Right lung (tissue), 2 donors: ENCODE measurements at regions not wholly inside any gene's neighbourhood (a gene's known extent, or its start where the extent isn't known, plus 50 kb on each side); places are given as distances from the start of the nearest gene placed in this dataset.
"Not testable (repeated sequence)": the region's sequence is repeated elsewhere in the genome, so short reads cannot be mapped to it uniquely, and the experiment has no call there.

Experiments
- DNase-seq, 2 donors: peaks; one replicate each; pipeline ENCODE4 v3.0.0-alpha.2; 2013

DNA sequence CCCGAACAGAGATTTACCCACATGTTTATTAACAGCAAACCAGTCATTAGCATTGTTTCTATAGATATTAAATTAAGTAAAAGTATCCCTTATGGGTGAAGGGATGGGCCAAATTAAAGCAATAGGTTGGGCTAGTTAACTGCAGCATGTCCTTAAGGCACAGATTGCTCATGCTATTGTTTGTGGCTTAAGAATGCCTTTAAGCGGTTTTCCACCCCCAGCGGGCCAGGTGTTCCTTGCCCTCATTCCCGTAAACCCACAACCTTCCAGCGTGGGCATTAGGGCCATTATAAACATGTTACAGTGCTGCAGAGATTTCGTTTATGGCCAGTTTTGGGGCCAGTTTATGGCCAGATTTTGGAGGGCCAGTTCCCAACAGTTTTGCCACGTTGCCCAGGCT lies 245.3 kb upstream of the PROK2 start:
- not testable (repeated sequence) for DNase-seq

DNA sequence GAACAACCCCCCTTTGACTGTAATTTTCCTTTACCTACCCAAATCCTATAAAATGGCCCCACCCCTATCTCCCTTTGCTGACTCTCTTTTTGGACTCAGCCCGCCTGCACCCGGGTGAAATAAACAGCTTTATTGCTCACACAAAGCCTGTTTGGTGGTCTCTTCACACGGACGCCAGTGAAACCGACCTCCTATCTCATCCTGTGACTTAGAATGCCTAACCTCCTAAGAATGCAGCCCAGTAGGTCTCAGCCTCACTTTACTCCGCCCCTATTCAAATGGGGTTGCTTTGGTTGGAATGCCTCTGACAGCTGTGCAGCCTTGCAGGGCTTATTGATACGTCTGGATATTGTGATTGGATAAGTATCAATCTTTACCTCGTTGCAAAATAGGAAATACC lies 243.8 kb upstream of the PROK2 start:
- DNase-seq, result not testable (repeated sequence)

DNA sequence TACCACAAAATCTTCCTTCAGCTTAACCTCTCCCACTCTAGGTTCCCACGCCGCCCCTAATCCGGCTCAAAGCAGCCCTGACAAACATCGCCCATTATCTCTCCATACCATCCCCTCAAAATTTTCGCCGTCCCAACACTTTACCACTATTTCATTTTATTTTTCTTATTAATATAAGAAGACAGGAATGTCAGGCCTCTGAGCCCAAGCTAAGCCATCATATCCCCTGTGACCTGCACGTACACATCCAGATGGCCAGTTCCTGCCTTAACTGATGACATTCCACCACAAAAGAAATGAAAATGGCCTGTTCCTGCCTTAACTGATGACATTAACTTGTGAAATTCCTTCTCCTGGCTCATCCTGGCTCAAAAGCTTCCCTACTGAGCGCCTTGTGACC lies 243.4 kb upstream of the PROK2 start:
- not testable (repeated sequence) for DNase-seq

DNA sequence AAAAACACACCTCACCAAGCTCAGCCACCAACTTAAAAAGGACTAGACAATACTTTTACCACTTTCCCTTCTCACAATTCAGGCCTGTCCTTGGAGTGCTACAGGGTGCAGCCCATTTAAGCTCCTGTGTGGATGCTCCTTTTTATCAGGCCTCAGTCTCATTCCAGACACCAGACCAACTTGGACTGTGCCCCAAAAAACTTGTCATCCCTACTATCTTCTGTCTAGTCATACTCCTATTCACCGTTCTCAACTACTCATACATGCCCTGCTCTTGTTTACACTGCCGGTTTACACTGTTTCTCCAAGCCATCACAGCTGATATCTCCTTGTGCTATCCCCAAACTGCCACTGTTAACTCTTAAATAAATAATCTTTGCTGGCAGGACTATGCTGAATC lies 242.8 kb upstream of the PROK2 start:
- DNase-seq, result not testable (repeated sequence)

DNA sequence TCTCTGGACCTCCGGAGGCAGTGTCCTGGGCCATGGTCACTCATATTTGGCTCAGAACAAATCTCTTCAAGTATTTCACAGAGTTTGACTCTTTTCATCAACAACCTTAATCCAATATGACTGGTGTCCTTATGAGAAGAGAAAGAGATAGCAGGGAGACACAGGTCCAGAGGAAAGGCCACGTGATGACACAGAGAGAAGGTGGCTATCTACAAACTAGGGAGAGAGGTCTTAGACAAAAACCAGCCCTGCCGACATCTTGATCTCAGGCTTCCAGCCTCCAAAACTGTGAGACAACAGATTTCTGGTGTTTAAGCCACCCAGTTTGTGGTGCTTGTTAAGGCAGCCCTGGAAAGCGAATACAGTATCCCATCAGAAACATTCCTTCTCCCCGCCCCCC lies 237.1 kb upstream of the PROK2 start:
- DNase-seq, result no peak

DNA sequence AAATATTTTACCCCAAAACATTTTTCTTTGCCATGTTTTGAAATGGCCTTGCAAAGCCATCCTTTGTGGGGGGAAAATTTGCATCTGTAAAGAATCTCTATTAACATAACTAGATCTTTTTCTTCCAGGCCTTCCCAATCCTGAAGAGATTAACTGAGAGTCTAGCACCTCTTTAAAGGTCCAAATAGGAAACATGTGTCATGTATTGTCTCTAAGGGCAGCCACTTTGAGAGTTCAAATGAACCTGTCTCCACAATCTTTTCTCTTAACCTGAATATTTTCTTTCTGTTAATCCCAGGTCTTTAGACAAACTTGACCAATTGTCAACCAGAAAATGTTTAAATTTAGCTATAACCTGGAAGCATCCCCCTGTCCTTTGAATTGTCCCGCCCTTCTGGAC lies 236.6 kb upstream of the PROK2 start:
- DNase-seq, result no peak

DNA sequence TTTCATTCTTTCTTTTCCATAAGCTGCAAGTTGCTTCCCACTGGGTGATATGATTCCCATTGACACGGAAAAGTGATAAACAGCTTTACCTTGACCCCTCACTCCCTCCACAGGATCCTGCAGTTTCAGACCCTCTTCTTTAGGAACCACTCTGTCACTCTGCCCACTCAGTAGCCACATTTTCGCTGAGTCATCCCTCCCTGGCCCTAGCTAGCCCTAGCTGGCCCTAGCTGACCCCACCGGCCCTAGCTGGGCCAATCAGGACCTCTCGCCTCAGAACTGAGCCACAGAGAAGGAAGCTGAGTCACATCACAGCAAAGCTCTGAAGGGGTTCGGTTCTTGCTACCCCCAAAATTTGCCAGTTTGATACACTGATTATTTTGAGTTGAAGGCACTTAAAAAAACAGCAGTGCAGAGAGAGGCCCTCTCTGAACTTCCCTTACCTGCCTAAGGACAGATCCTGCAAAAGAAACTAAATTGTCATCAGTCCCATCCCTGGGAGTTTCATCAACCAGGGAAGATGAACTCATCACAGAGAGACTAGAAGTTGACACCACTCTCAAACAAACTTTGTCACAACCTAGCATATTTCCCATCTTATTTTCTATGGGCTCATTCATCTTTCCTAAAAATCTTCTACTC lies 233.5 kb upstream of the PROK2 start:
- DNase-seq, result no peak

DNA sequence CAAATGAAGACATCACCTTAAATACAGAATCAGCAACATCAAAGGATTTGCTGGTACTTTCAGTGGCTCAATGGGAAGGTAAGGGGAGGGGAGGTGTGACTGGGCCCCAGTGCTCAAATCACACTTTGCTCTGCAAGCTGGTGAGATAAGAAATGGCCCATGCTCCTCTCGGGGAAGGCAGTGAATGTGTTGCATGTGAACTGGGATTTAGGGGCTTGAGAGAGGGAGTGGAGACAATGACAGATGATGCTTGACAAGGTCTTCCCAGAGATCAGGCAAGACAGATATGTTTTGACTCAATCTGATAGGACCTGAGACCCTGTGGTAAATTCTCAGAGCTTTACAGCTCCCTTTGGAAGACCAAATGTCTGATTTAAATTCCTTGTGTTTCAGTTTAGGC lies 233.0 kb upstream of the PROK2 start:
- no peak for DNase-seq

DNA sequence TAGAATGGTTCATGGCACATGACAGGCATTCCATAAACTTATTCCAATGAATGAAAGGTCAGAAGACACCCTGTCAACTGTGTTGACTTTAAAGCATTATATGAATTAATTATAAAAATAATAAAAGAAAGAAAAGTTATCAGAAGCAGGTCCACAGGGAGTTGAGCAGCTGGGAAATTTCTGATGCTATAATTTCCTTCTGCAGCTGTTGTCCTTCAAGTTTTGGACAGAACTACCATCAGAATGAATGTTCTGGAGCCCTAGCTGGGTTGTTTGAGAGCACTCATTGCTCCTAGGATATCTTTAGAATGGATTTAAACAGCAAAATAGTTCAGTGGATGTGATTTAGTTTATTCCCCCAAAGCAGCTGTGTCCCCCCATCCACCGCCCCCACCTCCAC lies 232.4 kb upstream of the PROK2 start:
- no peak for DNase-seq

DNA sequence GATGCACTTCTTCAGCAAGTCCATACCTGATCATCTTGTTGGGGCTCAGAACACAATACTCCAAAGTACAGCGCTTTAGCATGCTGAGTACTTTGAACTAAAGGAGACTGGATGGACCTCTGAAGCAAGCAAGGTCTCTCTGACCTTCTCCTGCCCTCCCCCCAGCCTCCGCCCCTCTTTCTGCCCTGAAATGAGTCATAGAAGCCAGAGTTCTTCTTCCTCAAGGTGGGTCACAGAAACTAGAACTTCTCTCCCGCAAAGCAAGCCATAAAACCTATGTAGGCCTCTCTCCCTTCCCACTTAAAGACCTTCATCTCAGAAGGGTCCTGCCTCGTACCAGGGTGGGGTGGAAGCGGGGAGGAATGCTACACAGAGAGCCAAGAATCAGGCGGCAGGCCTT lies 230.5 kb upstream of the PROK2 start:
- DNase-seq, result no peak

DNA sequence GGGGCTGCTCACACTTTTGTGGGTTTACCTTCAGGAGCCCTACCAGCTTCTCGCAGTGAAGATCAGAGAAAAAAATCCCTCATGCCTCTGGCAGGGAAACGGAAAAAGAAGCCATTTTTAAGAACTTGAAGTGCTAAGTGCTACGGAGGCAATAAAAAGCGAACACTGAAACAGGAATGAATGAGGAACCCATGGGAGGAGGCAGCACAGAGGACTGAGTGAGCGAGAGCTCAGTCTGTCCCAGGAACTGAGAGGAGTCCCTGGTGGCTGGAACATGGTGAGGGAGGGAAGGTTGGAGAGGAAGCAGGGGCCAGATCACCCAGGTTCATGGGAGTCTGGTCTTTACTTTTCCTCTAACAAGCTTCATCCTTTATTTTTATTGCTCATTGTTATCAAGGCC lies 228.1 kb upstream of the PROK2 start:
- DNase-seq, result no peak

DNA sequence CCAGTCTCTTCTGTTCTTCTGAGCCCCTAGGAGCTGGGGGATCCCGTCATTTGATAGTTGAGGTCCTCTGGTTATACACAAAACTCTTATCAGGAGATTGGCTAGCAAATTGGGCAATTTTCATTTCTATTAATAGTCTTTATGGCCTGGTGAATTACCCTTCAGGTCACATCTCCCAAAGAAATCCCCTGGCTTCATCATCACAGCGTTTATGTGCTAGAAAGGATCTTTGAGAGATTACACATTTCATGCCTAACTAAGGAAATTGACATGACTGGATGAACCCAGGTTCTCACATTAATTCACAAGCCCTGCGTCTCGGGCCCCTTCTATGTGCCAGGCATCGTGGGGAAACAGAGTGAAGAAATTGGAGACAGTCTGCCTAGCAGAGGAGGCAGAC lies 227.4 kb upstream of the PROK2 start:
- DNase-seq, result no peak

DNA sequence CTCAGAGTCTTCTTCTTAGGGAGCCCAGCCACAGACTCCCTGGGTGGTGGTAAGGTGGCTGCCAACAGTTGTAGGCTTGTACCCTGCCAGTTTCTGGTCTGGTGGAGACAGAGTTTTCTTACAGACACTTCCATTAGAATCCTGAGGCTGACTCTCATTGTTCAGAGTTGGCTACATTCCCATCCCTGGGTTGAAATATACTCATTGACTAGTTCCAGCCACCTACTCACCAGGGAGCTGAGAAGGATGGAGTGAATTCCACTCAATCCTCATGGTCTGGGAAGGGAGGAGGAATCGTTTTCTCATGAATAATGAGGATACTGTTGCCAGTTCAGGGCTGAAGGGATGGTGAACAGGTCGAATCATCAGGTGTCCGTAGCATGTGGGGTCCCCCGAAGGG lies 226.5 kb upstream of the PROK2 start:
- DNase-seq, result no peak

DNA sequence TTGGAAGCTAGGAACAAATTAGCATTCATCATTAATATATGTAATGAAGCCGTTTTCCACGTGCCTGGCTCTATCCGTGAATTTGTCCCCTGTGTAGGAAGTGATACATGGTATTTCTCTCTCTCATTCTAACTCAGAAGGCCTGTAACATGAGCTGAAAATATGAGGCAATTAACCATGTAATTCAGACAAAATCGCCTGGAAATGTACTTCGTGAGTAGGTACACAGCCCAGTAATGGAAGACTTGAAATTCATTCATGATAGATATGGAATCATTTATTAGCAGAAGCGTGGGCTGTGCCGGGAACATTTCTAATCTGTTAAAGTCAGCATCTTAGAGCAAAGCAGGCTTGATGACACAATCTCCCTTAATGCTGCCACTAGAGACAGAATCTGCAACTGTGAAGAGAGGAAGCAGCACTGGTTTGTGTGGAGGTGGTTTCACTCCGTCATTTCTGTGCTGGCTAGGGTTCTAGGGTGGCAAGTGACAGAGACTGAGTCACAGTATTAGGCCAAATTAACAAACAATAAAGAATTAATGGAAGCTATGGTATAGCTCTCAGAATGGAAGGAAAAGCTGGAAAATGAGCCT lies 225.0 kb upstream of the PROK2 start:
- DNase-seq, result no peak

DNA sequence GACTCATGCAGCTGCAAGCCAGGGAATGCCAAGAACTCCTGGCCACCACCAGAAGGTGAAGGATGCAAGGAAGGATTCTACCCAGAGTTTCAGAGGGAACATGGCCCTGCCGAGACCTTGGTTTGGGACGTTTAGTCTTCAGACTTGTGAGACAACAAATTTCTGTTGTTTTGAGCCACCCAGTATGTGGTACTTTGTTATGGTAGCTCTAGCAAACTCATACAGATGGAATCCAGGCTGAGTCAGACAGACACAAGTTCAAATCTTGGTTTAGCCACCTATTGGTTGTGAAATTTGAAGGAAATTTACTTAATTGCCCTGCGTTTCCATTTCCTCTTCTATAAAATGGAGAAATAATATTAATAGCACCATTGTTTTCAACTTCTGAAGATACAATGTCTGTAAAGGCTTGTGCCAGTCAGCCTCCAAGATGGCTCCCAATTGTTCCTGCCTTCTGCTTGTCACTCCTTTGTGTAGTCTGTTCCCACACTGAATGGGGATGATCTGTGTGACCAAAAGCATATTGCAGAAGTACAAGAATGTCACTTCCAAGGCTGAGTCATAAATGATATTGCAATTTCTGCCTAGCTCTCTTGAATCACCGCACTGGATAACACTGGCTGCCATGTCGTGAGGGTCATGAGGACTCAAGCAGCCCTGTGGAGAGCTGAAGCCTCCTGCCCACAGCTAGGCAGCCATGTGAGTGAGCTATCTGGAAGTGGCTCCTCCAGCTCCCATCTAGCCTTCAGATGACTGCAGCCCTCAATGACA lies 223.5 kb upstream of the PROK2 start:
- DNase-seq, result no peak

DNA sequence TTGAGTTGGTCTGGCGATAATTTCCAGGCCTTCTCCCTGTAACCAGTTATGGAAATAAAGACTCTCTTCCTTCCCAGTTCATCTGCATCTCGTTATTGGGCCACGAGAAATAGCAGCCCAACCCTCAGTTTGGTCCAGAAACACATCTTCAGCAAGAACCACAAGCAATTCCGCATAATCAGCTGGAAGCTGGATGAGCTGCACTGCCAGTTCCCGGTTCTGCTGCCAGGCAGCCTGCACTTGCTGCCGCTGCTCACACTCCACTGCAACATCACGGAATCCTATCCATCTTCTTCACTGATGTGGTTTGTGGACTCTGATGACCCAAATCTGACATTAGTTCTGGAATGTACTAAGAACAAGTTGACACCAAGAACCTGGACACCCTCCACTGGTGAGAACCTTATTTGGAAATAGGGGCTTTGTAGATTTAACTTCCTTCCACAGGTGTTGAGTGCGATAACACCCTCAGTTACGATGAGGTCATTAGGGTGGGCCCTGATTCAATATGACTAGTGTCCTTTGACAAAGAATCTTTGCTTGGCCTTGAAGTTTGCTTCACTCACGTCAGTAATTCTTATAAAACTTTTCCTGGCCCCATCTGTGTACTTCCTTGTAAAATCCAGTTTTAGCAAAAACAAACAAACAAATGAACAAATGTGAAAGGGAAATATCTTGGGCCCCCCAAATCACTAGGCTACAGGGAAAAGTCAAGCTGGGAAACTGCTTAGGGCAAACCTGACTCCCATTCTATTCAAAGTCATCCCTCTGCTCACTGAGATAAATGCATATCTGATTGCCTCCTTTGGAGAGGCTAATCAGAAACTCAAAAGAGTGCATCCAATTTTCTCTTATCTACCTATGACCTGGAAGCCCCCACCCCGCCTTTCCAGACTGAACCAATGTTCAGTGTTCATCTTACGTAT lies 221.9 kb upstream of the PROK2 start:
- DNase-seq, result no peak

DNA sequence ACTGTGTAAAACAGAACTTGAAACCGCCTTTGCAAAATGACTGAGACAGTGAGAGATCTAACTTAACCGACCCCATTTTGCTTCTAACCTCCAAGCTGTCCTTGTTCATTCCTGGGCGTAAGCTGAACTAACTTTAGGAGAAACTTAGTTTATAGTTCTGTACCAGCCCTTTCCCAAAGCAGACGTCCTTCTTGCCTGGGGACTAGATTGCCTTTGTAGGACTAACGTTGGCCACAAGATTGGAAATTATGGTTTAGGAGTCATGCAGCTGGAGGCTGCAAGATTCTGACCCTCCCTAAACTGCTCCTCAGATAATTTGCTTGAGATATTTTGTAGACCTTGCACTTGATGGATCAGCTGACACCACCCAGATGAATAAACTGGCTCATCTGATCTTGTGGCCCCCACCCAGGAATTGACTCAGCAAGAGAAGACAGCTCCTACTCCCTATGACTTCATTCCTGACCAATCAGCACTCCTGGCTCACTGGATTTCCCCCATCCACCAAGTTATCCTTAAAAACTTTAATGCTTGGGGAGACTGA lies 219.9 kb upstream of the PROK2 start:
- DNase-seq, result no peak

DNA sequence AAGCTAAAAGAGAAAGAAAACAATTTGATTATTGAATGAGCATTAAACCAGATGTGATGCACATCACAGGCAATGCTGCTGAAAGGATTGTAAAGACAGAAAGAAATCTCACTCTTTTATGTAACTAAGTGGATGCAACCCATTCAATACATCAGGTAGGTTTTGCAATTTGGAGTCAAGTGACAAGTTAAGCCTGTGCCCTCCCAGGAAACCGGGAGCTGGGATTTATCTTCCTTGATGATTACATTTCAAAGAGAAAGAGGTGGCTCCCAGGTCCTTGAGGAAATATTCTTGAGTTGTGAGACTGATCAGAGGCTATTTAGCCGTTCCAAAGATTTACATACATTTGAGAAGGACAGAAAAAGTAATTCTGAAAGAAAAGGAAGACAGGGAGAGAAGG lies 219.0 kb upstream of the PROK2 start:
- no peak for DNase-seq

DNA sequence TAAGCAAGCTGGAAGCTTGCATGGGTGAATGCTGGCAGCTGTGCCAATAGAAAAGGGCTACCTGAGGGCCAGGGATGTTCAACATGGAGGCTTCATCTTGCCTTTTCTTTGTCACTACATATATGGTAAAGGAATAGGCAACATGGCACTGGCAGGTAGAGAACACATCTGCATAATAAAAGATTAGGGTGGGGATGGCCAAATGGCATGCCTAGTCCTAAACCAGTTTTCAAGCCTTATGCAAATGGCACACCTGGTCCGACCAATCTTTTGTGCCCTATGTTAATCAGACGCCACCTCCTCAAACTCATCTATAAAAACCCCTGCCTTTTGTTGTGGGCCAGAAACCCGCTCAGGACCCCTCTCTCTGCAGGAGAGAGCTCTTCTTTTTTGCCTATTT lies 216.8 kb upstream of the PROK2 start:
- no peak for DNase-seq

DNA sequence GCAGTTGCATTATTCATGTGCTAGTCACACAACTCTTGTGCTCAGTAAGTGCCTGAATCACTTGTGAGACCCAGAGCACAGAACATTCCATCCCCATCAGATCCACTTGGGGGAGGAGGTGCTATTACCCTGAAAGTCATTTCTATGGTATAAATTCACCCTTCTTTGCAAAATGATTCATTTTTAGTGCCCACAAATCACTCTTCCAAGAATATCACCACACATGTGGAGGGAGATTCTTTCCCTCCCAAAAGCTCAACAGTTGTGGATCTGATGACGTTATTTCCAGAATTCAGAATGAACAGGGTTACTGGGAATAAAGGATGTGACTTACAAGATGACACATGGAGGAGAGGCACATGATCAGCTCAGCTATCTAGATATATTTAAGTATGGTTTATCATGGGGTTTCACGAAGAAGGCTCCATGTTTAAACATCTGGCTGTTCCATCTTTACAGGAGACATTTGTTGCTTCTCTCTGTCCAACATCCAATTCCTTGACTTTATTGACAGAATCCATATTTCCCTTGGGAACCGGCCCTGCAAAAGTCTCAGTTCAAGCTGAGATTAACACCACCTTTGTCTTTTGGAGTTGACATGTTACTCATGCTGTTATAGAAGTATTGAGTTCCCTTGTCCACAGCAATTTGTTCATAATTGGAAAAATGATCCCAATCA lies 214.2 kb upstream of the PROK2 start:
- DNase-seq, result no peak

DNA sequence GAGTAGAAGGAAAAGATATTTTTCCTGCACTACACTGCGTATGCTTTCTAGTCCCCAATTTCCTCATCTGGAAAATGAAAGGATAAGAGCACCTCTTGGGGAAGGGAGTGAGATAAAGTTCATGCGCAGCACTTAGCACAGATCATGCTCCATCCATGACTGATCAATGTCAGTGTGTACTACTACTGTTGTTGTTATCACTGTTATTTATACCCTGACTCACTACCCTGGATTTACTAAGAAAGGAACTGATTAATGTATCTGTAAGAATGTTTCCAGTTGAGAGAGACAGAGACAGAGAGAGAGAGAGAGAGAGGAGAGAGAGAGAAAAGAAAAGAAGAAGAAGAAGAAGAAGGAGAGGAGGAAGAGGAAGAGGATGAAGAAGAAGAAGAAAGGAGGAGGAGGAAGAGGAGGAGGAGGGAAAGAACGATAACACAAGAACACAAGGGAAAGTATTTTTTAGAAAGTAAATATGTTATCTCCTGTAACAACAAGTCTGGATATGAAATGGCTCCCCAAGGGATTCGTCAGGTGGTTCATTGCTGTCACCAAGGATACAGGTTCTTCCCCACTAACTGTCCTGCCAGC lies 212.2 kb upstream of the PROK2 start:
- no peak for DNase-seq
